AG10803 (cell line): ENCODE measurements at regions not wholly inside any gene's neighbourhood (a gene's known extent, or its start where the extent isn't known, plus 50 kb on each side); places are given as distances from the start of the nearest gene placed in this dataset.

Experiments used
- DNase-seq: peaks from one replicate; pipeline ENCODE4 v3.0.0; 2010; ENCODE audit warnings: low read depth
- H3K4me3 ChIP-seq: 2 replicates; pipeline ENCODE4 v1.5.1; 2011; ENCODE audit warnings: mild to moderate bottlenecking, low read length, control low read depth
- TF ChIP-seq, protein P1 (sequence below): conservative IDR thresholded peaks from 2 replicates; pipeline ENCODE4 v1.5.1; 2011; ENCODE audit warnings: mild to moderate bottlenecking, low read length, control low read depth, inconsistent platforms

DNA sequence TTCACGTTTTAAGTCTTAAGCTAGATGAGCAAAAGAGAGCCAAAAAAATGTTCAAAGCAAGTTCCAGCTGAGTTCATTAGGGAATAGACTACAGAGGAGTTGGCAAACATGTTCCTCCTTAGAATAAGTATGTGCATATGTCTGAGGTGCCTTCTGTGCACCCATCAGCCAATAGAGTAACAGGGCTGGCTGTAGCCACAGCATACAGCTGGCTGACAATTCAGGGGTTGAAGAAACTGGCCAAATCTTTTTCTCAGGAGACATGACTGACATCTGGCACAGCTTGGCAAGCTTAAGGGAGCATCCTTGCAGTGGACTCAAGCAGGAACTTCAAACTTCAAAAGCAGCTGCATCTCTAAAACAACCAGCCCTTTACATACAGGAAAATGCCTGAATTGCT, 414.8 kb upstream of the PCDH20 start:
- TF ChIP-seq, protein P1, sequence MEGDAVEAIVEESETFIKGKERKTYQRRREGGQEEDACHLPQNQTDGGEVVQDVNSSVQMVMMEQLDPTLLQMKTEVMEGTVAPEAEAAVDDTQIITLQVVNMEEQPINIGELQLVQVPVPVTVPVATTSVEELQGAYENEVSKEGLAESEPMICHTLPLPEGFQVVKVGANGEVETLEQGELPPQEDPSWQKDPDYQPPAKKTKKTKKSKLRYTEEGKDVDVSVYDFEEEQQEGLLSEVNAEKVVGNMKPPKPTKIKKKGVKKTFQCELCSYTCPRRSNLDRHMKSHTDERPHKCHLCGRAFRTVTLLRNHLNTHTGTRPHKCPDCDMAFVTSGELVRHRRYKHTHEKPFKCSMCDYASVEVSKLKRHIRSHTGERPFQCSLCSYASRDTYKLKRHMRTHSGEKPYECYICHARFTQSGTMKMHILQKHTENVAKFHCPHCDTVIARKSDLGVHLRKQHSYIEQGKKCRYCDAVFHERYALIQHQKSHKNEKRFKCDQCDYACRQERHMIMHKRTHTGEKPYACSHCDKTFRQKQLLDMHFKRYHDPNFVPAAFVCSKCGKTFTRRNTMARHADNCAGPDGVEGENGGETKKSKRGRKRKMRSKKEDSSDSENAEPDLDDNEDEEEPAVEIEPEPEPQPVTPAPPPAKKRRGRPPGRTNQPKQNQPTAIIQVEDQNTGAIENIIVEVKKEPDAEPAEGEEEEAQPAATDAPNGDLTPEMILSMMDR: no peak
- H3K4me3 ChIP-seq: no peak overlapping the region
- DNase-seq: no peak

- TF ChIP-seq, protein P1: no peak
- H3K4me3 ChIP-seq: no peak overlapping the region
- DNase-seq: no peak
These were observed 408.5 kb upstream of the PCDH20 start for GRCh38 chr13:61824168-61824567.

DNA sequence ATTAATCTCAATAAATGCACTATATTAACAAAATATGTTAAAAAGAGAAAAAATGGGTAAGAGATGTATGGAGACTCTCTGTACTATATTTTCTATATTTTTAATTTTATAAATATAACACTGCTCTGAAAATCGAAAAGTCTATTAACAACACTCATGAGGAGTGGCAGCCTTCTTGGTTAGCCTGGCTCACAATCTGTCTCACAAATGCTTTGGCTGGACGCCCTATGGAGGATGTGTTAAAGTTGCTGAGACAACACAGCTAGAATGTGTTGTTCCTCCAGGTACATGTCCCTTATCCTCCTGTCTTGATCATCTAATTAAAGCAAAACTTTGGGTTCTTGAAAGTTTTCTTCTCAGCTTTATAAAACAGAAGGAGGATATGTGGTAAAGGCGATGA, 396.6 kb upstream of the PCDH20 start:
- H3K4me3 ChIP-seq: no peak overlapping the region
- DNase-seq: no peak
- TF ChIP-seq, protein P1: no peak

- no peak for DNase-seq
- TF ChIP-seq, protein P1: no peak
- H3K4me3 ChIP-seq: no peak overlapping the region
These were observed 394.4 kb upstream of the PCDH20 start for GRCh38 chr13:61810065-61810464.

DNA sequence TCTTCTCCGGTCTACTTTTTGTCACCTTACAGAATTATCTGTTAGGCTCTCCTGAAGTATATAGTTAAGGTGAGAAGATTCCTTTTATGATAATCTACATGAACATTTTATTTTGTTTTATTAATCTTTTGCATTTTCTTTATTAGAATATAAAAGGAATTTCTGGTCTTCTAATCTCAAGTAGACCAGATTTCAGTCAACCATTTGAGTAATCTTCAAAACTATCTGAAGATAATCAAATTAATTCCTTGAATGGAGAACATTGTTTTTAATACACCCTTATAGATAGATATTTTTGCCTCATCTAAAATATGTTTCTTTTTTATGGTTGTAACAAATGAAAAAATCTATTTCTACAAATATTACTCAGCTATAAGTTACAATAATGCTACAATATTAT, 381.7 kb upstream of the PCDH20 start:
- TF ChIP-seq, protein P1: no peak
- no peak for DNase-seq
- H3K4me3 ChIP-seq: no peak overlapping the region

DNA sequence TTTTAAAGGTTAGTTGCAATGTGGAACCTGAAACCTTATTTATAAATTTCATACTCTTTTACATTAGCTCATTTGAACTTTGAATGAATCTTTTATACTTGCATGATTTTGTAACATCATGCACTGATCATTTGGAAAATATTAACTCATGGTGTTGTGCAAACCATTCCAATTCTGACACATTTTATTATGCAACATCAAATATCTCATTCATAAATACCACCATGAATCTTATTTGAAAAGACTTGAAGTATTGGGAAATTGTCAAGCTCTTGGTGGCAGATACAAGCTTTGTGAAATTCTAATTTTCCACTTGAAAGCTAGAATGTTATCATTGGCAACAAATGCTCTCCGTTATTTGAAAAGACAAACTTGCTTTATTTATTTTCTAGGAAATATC, 379.9 kb upstream of the PCDH20 start:
- DNase-seq: no peak
- H3K4me3 ChIP-seq: no peak overlapping the region
- TF ChIP-seq, protein P1: no peak

GRCh38 chr13:61779456-61779855, 363.8 kb upstream of the PCDH20 start:
- DNase-seq: no peak
- TF ChIP-seq, protein P1: no peak

More at GRCh38 chr13:61779456-61779855, 363.8 kb upstream of the PCDH20 start:
- H3K4me3 ChIP-seq: no peak overlapping the region
